H1 (cell line): ENCODE measurements at regions not wholly inside any gene's neighbourhood (a gene's known extent, or its start where the extent isn't known, plus 50 kb on each side); places are given as distances from the start of the nearest gene placed in this dataset.

Source experiments
- CTCF ChIA-PET: fragments of 300-600 bp; sonication (Branson Sonifier 250); formaldehyde crosslinking; loops from one replicate; lab custom pipeline; 2021; ENCODE audit not compliant: partially characterized antibody; lab: Charles Lee
- POLR2A ChIA-PET: fragments of 300-600 bp; sonication (Branson Sonifier 250); formaldehyde crosslinking; loops from one replicate; lab custom pipeline; 2021; ENCODE audit warnings: inconsistent platforms; ENCODE audit not compliant: partially characterized antibody; lab: Charles Lee
- DNase-seq, 2 experiments: peaks; one replicate each; pipeline versions ENCODE4 v3.0.0 to v3.0.0-alpha.2; 2010 to 2022; ENCODE audit warnings: low spot score in 2 of 2, low read depth in 1 of 2, mixed read lengths in 1 of 2
- FAIRE-seq: peaks from 2 replicates; lab custom pipeline; 2011; peaks lifted over from hg19 to GRCh38; lab: Jason Lieb, UNC
- H2AFZ ChIP-seq: 2 replicates; pipeline ENCODE4 v1.8.1; 2012; ENCODE audit warnings: low read length, inconsistent platforms
- H2AK5ac ChIP-seq: 2 replicates; pipeline ENCODE4 v1.6.1; 2013; ENCODE audit warnings: low read depth, low read length
- H2BK120ac ChIP-seq: replicated peaks from 2 replicates; pipeline ENCODE3; 2013; ENCODE audit warnings: low read depth, low read length, inconsistent platforms
- H2BK12ac ChIP-seq: 2 replicates; pipeline ENCODE4 v1.6.1; 2013; ENCODE audit warnings: low read depth, low read length
- H2BK15ac ChIP-seq: 2 replicates; pipeline ENCODE4 v1.6.1; 2013; ENCODE audit warnings: low read length
- H2BK20ac ChIP-seq: 2 replicates; pipeline ENCODE4 v1.6.1; 2013; ENCODE audit warnings: low read length
- H2BK5ac ChIP-seq: 2 replicates; pipeline ENCODE4 v1.6.1; 2013; ENCODE audit warnings: low read depth, low read length
- H3K14ac ChIP-seq: 2 replicates; pipeline ENCODE4 v1.6.1; 2013; ENCODE audit warnings: inconsistent platforms; ENCODE audit not compliant: insufficient read length
- H3K18ac ChIP-seq: 2 replicates; pipeline ENCODE4 v1.6.1; 2013; ENCODE audit warnings: low read length; ENCODE audit errors: extremely low read depth
- H3K23ac ChIP-seq: 2 replicates; pipeline ENCODE4 v1.6.1; 2013; ENCODE audit warnings: inconsistent platforms; ENCODE audit not compliant: insufficient read length
- H3K23me2 ChIP-seq: 2 replicates; pipeline ENCODE4 v1.6.1; 2013; ENCODE audit warnings: low read depth, low read length
- H3K27ac ChIP-seq: 2 replicates; pipeline ENCODE4 v1.6.1; 2011; ENCODE audit warnings: low read depth, low read length, inconsistent platforms
- H3K27me3 ChIP-seq, 4 experiments: replicated peaks in 1 of 4; 1 replicate in 1 of 4; 2 replicates in 3 of 4; pipeline versions ENCODE4 v1.6.1 to v1.8.1; 2011 to 2013; ENCODE audit warnings: low read length in 3 of 4, mild to moderate bottlenecking in 3 of 4, inconsistent platforms in 2 of 4, mixed read lengths in 2 of 4, moderate library complexity in 1 of 4; ENCODE audit not compliant: control insufficient read depth in 3 of 4, insufficient read depth in 3 of 4; ENCODE audit errors: extremely low read depth in 1 of 4
- H3K36me3 ChIP-seq, 4 experiments: 2 replicates each; pipeline versions ENCODE4 v1.6.1 to v1.8.1; 2011 to 2013; ENCODE audit warnings: mild to moderate bottlenecking in 4 of 4, low read length in 3 of 4, moderate library complexity in 2 of 4, control low read depth in 1 of 4, inconsistent platforms in 1 of 4; ENCODE audit not compliant: insufficient read depth in 4 of 4, control insufficient read depth in 2 of 4
- H3K4ac ChIP-seq: replicated peaks from 2 replicates; pipeline ENCODE3; 2013; ENCODE audit warnings: low read length, low read depth, mixed read lengths, inconsistent platforms; ENCODE audit not compliant: insufficient read length
- H3K4me1 ChIP-seq, 4 experiments: replicated peaks in 1 of 4; 1 replicate in 1 of 4; 2 replicates in 3 of 4; pipeline versions ENCODE4 v1.6.1 to v1.8.1; 2011 to 2013; ENCODE audit warnings: low read length in 3 of 4, inconsistent platforms in 2 of 4, mixed read lengths in 1 of 4; ENCODE audit not compliant: insufficient read depth in 4 of 4, control insufficient read depth in 3 of 4
- H3K4me2 ChIP-seq, 2 experiments: 2 replicates each; pipeline versions ENCODE4 v1.6.1 to v1.8.1; 2011 to 2013; ENCODE audit warnings: low read depth in 2 of 2, low read length in 2 of 2, control low read depth in 1 of 2, inconsistent platforms in 1 of 2, mild to moderate bottlenecking in 1 of 2; ENCODE audit not compliant: insufficient read depth in 1 of 2
- H3K4me3 ChIP-seq, 4 experiments: fragments of 200-600, 300-600 bp in 1 of 4; sonication (generic), shearing (Covaris generic), sonication (Bioruptor Twin) in 1 of 4; 2 replicates each; pipeline versions ENCODE4 v1.5.1 to v1.8.1; 2011 to 2016; ENCODE audit warnings: low read length in 4 of 4, low read depth in 3 of 4, control low read depth in 2 of 4, inconsistent platforms in 2 of 4, mild to moderate bottlenecking in 2 of 4, mixed read lengths in 1 of 4, moderate library complexity in 1 of 4; ENCODE audit not compliant: insufficient read depth in 2 of 4; ENCODE audit errors: extremely low read depth in 1 of 4
- H3K56ac ChIP-seq: replicated peaks from 2 replicates; pipeline ENCODE3; 2013; ENCODE audit warnings: low read depth, mild to moderate bottlenecking, mixed read lengths, low read length, inconsistent platforms; ENCODE audit not compliant: insufficient read length
- H3K79me1 ChIP-seq: 2 replicates; pipeline ENCODE4 v1.6.1; 2013; ENCODE audit warnings: low read depth, low read length, control low read depth
- H3K79me2 ChIP-seq, 2 experiments: 2 replicates each; pipeline versions ENCODE4 v1.6.1 to v1.8.1; 2012 to 2013; ENCODE audit warnings: low read length in 2 of 2, mild to moderate bottlenecking in 2 of 2, inconsistent platforms in 1 of 2; ENCODE audit not compliant: insufficient read depth in 2 of 2, control insufficient read depth in 1 of 2
- H3K9ac ChIP-seq, 4 experiments: replicated peaks in 1 of 4; 1 replicate in 1 of 4; 2 replicates in 3 of 4; pipeline versions ENCODE4 v1.6.1 to v1.8.1; 2011 to 2013; ENCODE audit warnings: low read depth in 3 of 4, low read length in 3 of 4, control low read depth in 2 of 4, mild to moderate bottlenecking in 2 of 4, moderate library complexity in 2 of 4, inconsistent platforms in 1 of 4; ENCODE audit errors: extremely low read depth in 1 of 4
- H3K9me3 ChIP-seq, 2 experiments: 2 replicates each; pipeline versions ENCODE4 v1.6.1 to v1.8.1; 2012 to 2013; ENCODE audit warnings: mild to moderate bottlenecking in 2 of 2, moderate library complexity in 2 of 2, control low read depth in 1 of 2, inconsistent platforms in 1 of 2, low read depth in 1 of 2, low read length in 1 of 2, mixed read lengths in 1 of 2; ENCODE audit not compliant: insufficient read depth in 2 of 2
- H4K20me1 ChIP-seq, 2 experiments: replicated peaks in 1 of 2; 2 replicates each; pipeline versions ENCODE3 to v1.8.1; 2011 to 2013; ENCODE audit warnings: inconsistent platforms in 2 of 2, low read length in 2 of 2, mild to moderate bottlenecking in 1 of 2; ENCODE audit not compliant: insufficient read depth in 2 of 2, control insufficient read depth in 1 of 2
- H4K5ac ChIP-seq: 2 replicates; pipeline ENCODE4 v1.6.1; 2013; ENCODE audit warnings: low read length, low read depth, mixed read lengths, inconsistent platforms; ENCODE audit not compliant: insufficient read length
- H4K8ac ChIP-seq: 2 replicates; pipeline ENCODE4 v1.8.0; 2013; ENCODE audit warnings: mild to moderate bottlenecking, moderate library complexity, low read length, inconsistent platforms; ENCODE audit not compliant: insufficient read depth; ENCODE audit errors: extremely low read depth
- H4K91ac ChIP-seq: replicated peaks from 2 replicates; pipeline ENCODE3; 2013; ENCODE audit warnings: low read length, mixed read lengths, inconsistent platforms; ENCODE audit not compliant: insufficient read length
- CBX5 ChIP-seq: fragments of 300-800, 300-1000 bp; sonication (generic); IDR thresholded peaks from 2 replicates; pipeline ENCODE4 v1.7.1; 2016; ENCODE audit warnings: antibody characterized with exemption, low read length, low read depth
- EGR1 ChIP-seq: IDR thresholded peaks from 2 replicates; pipeline ENCODE4 v1.6.1; 2011; ENCODE audit warnings: low read depth, low read length, borderline replicate concordance
- GABPA ChIP-seq: IDR thresholded peaks from 2 replicates; pipeline ENCODE4 v1.6.1; 2011; ENCODE audit warnings: mild to moderate bottlenecking, low read length, moderate library complexity, borderline replicate concordance; ENCODE audit not compliant: insufficient read depth
- GTF2F1 ChIP-seq: IDR thresholded peaks from 2 replicates; pipeline ENCODE4 v1.6.1; 2012; ENCODE audit warnings: low read depth, low read length, improper control_type of control experiment, borderline replicate concordance
- KDM1A ChIP-seq: fragments of 200-600, 300-600 bp; sonication (generic); IDR thresholded peaks from 2 replicates; pipeline ENCODE4 v1.7.1; 2016; ENCODE audit warnings: mild to moderate bottlenecking, low read length, borderline replicate concordance
- MAFK ChIP-seq: IDR thresholded peaks from 2 replicates; pipeline ENCODE4 v1.6.1; 2012; ENCODE audit warnings: low read depth, mild to moderate bottlenecking, improper control_type of control experiment, low read length
- SIX5 ChIP-seq: IDR thresholded peaks from 2 replicates; pipeline ENCODE4 v1.6.1; 2011; ENCODE audit warnings: mild to moderate bottlenecking, low read depth, low read length
- TAF7 ChIP-seq: optimal IDR thresholded peaks from 2 replicates; pipeline ENCODE3; 2011; ENCODE audit warnings: low read depth, mild to moderate bottlenecking, inconsistent platforms, low read length, moderate library complexity, borderline replicate concordance
- TBP ChIP-seq: IDR thresholded peaks from 2 replicates; pipeline ENCODE4 v1.6.1; 2011; ENCODE audit warnings: low read depth, low read length, improper control_type of control experiment
- YY1 ChIP-seq: IDR thresholded peaks from 2 replicates; pipeline ENCODE4 v1.6.1; 2011; ENCODE audit warnings: low read depth, mild to moderate bottlenecking, low read length
- WGBS, 2 experiments: shearing (Covaris generic) in 1 of 2; methylation state at CpG; one replicate each; pipeline versions ENCODE4 v1.1.6 to v1.1.7; 2013 to 2015; ENCODE audit warnings: low lambda C conversion rate in 2 of 2, mixed read lengths in 2 of 2, inconsistent platforms in 1 of 2, low coverage in 1 of 2, missing lambda C conversion rate in 1 of 2; ENCODE audit not compliant: insufficient replicate concordance in 2 of 2, insufficient coverage in 1 of 2, insufficient read length in 1 of 2; ENCODE audit errors: extremely low coverage in 1 of 2, missing lambda C conversion rate in 1 of 2; 5-methylcytosine and 5-hydroxymethylcytosine counted together
- TF ChIP-seq, protein P1 (sequence below), 3 experiments: IDR thresholded peaks; 1 replicate in 2 of 3; 2 replicates in 1 of 3; pipeline versions ENCODE4 v1.5.1 to v1.6.1; 2011; ENCODE audit warnings: low read length in 3 of 3, mild to moderate bottlenecking in 3 of 3, inconsistent platforms in 2 of 3, low read depth in 1 of 3, moderate library complexity in 1 of 3; ENCODE audit not compliant: insufficient read depth in 1 of 3; ENCODE audit errors: control extremely low read depth in 1 of 3
- TF ChIP-seq, protein P2 (sequence below): IDR thresholded peaks from 2 replicates; pipeline ENCODE4 v1.6.1; 2012; ENCODE audit warnings: inconsistent platforms

DNA sequence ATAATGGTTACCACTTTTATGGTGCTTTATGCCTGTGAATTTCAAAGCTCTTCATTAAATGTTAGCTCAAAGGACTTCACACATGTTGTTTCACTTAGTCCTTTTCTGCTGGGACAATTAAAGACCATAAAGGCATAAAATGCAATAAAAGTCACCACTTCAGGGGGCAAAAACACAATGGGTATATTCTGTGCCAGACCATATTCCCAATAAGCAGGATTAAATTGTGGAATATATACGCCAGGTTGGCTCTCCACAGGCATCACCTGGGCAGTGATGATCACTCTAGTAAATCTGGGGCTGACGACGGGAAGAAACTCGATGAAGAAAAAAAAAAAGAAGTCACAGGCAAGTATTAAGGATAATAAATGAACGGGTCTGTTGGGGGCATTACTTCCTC, 370.2 kb upstream of the CNTN4 start:
- Histone ChIP-seq H3K14ac (no peak overlapping the region), H2BK12ac (no peak overlapping the region), H3K79me1 (no peaks in the 10 kb centered on the region), H2BK20ac (no peak overlapping the region), H3K27me3 (no peaks in the 10 kb centered on the region), H3K36me3 (no peaks in the 10 kb centered on the region), H4K20me1 (no peaks in the 10 kb centered on the region), H2BK120ac (no peak overlapping the region), H3K79me2 (no peaks in the 10 kb centered on the region), H3K23me2 (no peaks in the 10 kb centered on the region), H3K27ac (no peak overlapping the region), H4K8ac (no peak overlapping the region), H3K4ac (no peak overlapping the region), H3K4me2 (no peak overlapping the region), H4K91ac (no peak overlapping the region), H3K9ac (no peak overlapping the region), H2BK15ac (no peak overlapping the region), H3K4me1 (no peaks in the 10 kb centered on the region), H3K4me3 (no peak overlapping the region), H3K18ac (no peak overlapping the region), H2BK5ac (no peak overlapping the region), H3K9me3 (no peaks in the 10 kb centered on the region), H4K5ac (no peak overlapping the region), H2AK5ac (no peak overlapping the region), H2AFZ (no peak overlapping the region), H3K56ac (no peak overlapping the region), H3K23ac (no peak overlapping the region)
- POLR2A ChIA-PET: no interaction called here
- CTCF ChIA-PET: interaction anchor here (1.1 kb wide), 1 partner anchor 57 kb away, joined by 4 read pairs; no protein-coding TSS in a partner anchor
- FAIRE-seq (no peak), DNase-seq (no peak)
- 72% methylated on average over 5 of the region's 5 CpGs; no CpG with 5 or more reads in 1 of the 2 experiments for WGBS, 2 experiments
- TF ChIP-seq, protein P1, sequence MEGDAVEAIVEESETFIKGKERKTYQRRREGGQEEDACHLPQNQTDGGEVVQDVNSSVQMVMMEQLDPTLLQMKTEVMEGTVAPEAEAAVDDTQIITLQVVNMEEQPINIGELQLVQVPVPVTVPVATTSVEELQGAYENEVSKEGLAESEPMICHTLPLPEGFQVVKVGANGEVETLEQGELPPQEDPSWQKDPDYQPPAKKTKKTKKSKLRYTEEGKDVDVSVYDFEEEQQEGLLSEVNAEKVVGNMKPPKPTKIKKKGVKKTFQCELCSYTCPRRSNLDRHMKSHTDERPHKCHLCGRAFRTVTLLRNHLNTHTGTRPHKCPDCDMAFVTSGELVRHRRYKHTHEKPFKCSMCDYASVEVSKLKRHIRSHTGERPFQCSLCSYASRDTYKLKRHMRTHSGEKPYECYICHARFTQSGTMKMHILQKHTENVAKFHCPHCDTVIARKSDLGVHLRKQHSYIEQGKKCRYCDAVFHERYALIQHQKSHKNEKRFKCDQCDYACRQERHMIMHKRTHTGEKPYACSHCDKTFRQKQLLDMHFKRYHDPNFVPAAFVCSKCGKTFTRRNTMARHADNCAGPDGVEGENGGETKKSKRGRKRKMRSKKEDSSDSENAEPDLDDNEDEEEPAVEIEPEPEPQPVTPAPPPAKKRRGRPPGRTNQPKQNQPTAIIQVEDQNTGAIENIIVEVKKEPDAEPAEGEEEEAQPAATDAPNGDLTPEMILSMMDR (IDR thresholded peaks at IDR 0.05; ENCODE audit: control extremely low read depth in 1 of 3, insufficient read depth in 1 of 3, low read depth in 1 of 3, low read length in 3 of 3): no peak
- TF ChIP-seq, protein P2, sequence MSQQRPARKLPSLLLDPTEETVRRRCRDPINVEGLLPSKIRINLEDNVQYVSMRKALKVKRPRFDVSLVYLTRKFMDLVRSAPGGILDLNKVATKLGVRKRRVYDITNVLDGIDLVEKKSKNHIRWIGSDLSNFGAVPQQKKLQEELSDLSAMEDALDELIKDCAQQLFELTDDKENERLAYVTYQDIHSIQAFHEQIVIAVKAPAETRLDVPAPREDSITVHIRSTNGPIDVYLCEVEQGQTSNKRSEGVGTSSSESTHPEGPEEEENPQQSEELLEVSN: no peak
- TF ChIP-seq GABPA (no peak), TBP (no peak), GTF2F1 (no peak), CBX5 (no peak), YY1 (no peak), TAF7 (no peak), EGR1 (no peak), KDM1A (no peak), SIX5 (no peak), MAFK (no peak)
